NCI-H226 (cell line): ENCODE measurements at regions not wholly inside any gene's neighbourhood (a gene's known extent, or its start where the extent isn't known, plus 50 kb on each side); places are given as distances from the start of the nearest gene placed in this dataset.
A peak's percentile ranks its signal among the peaks of the same experiment; 100 is the strongest.
"Not testable (repeated sequence)": the region's sequence is repeated elsewhere in the genome, so short reads cannot be mapped to it uniquely, and the experiment has no call there.

Source experiments
- DNase-seq: peaks from one replicate; pipeline ENCODE4 v3.0.0-alpha.2; 2015

GRCh38 chr17:6373599-6373998 is 61.3 kb downstream of the AIPL1 start:
- DNase-seq = not testable (repeated sequence)

DNA sequence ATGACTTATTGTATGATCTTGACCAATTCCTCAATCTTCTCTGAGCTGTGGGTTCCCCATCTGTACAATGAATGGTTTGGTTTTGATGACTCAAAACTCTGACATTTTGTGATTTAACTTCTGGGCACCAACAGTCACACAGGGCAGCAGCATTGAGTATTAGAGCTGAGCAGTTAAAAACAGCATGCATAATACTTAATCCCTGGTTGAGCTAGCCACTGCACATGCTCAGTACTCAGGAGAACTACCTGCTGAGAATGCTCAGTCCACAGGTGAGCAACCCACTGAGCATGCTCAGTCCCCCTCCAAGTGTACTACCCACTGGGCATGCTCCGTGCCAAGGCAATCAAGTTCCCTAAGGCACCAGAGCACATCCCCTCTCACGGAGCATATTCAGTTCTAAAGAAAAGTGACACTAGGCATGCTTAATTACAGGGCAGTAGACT is 68.7 kb downstream of the AIPL1 start:
- DNase-seq = peak; percentile 5

- DNase-seq = peak; percentile 49
Observed at GRCh38 chr17:6365200-6365943, 69.5 kb downstream of the AIPL1 start.

DNA sequence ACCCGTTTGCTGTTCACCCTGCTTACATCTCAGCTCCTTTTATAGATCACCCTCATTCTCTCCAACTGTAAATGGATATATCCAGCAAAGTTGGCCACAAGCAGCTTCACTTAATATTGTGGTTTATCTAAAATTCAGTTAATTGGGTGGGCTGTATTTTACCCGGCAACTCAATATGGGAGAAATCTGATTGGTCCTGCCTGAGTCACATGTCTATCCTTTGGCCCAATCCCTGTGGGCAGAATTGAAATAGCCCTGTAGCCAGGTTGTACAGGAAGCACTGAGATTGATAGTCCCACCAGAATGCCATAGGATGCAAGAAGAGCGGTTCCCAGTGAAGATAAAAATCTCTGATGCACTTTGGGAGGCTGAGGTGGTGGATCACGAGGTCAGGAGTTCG is 73.2 kb downstream of the AIPL1 start:
- no peak for DNase-seq

- no peak for DNase-seq
Observed at GRCh38 chr17:6358131-6358530, 76.8 kb downstream of the AIPL1 start.

GRCh38 chr17:6356562-6356961 is 78.4 kb downstream of the AIPL1 start:
- DNase-seq = no peak

- DNase-seq = no peak
Observed at GRCh38 chr17:6355196-6355595, 79.7 kb downstream of the AIPL1 start.

DNA sequence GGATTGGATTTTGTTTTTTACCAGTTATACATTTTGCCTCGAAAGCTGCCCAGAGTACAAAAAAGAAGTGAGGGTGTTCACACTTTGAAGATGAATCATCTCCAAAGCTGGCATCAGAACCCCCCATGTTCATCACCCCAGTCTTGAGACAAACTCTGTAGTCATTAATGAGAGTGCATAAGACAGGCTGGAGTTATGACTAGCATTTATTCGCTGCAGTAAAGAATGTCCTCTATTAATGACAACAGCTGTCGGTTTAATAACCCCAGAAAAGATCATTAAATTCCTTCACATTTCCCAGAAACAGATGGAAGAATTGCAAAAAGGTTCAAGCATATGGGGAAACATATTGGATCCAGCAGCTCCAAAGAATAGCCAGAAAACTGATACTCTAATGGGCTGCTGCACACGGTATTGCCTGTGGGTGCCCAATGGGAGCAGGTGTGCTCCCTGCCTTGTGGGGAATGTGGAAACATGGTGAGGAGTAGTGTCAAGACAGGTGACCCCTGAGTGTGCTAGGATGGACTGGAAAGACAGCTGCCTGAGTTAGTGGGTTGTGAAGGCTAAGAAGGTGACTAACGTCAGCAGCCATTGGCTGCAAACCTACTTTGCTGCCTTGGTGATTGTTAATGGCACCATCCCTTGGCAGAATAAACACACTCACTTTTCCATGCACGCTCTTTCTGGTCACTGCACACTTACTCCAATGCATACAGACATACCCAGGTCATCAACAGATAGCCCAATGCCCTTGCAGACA is 81.9 kb downstream of the AIPL1 start:
- no peak for DNase-seq

GRCh38 chr17:6352016-6352415 is 82.9 kb downstream of the AIPL1 start:
- no peak for DNase-seq

GRCh38 chr17:6350806-6351205 is 84.1 kb downstream of the AIPL1 start:
- DNase-seq = no peak

GRCh38 chr17:6348891-6349290 is 86.0 kb downstream of the AIPL1 start:
- no peak for DNase-seq

GRCh38 chr17:6347776-6348175 is 87.1 kb downstream of the AIPL1 start:
- no peak for DNase-seq

DNA sequence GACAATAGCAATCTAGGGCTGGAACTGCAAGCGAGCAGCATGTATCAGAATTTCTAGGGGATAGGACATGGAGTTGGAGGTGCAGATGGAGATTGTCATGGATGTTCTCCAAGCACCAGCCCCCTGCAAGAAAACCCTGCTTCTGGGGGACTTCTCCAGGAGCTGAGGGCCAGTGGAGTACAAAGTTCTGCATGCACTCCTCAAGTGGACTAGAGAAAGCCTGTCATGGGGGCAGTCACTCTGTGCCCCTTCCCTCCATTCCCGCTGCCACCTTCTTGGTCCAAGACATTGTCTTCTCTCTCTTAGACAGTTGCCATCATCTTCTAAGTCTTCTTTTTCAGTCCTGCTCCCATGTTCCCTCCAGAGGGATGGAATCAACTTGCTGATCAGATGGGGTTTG is 87.9 kb downstream of the AIPL1 start:
- DNase-seq = no peak

DNA sequence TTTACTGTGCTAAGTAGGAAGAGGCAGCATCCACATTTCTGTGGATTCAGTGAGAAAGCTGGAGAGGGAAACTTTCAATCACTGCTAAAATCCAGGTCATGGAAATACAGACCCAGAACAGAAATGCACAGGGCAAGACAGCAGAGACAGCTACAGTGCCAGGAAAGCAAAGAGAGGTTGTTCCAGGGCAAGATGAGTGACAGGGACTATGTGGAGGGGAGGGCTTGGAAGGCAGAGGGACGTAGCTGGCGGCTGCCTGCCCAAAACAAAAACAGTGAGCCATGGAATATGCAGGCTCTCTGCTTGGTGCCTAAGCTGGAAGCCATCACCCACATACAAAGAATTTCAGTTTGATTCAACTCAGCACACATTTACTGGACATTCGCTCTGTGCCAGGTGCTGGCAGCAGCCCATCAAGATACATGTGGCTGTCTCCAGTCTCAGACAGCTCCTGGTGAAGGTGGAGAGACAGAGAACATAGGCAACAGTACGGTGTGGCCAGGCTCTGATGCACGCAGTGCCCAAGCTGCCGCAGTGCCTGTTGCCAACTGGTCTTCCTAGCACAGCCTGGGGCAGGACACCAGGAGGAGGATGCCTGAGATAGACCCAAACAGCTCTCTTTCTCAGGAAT is 88.7 kb downstream of the AIPL1 start:
- no peak for DNase-seq

GRCh38 chr17:6343736-6344135 is 91.2 kb downstream of the AIPL1 start:
- DNase-seq = no peak

GRCh38 chr17:6343191-6343590 is 91.7 kb downstream of the AIPL1 start:
- no peak for DNase-seq

DNA sequence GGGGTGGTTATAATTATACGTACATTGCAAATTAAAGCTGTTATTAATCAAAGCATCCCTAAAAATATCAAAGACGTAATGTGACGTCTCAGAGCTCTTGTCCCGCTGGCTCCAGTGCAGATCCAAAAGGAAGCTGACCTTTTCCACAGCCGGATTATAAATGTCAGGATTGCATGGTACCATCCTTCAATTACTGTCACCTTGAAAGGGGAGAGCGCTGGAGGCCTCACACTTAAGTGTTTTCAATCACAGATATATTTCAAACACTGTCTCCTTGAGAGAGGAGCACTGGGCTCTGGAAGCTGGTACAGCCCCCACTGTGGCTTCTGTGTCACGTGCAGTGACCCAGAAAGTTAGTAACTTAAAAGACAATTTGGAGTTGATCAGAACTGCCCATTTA is 94.2 kb downstream of the AIPL1 start:
- DNase-seq = no peak

- DNase-seq = no peak
Observed at GRCh38 chr17:6334386-6334785, 100.5 kb downstream of the AIPL1 start.

DNA sequence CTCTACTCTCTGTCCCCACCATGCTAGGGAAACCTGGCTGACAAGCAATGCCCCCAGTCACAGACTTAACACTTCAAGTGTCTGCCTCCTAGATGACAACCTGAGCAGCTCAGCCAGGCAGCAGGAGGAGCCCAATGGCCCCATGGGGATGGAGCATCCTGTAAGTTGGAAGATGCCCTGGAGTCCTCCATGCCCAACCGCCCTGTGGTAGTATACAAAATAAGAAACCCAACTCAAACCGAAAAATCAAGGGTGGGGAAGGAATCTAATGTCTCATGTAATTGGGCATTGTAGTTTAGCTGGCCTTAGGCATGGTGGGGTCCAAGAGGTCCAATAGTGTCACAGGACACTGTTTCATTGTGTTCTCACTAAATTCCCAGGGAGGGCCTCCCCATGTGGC is 104.0 kb downstream of the AIPL1 start:
- DNase-seq = no peak

DNA sequence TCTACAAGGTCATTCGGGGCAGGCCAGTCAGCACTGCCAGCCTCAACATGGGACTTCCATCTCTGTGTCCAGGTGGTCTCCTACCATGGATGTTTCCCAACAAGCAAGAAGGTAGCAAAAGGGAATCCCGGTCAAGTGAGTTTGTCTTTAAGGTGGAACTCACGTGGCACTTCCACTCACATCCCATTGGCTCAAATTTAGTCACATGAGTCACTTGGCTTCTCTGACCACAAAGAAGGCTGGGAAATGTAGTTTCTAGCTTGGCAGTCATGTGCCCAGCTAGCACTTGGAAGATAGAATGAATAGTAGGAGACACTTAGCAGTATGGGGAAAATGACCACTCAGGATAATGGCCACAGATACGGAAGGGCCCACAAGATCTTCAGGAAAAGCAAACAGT is 106.6 kb downstream of the AIPL1 start:
- no peak for DNase-seq

- no peak for DNase-seq
Observed at GRCh38 chr17:6327007-6327406, 107.9 kb downstream of the AIPL1 start.

DNA sequence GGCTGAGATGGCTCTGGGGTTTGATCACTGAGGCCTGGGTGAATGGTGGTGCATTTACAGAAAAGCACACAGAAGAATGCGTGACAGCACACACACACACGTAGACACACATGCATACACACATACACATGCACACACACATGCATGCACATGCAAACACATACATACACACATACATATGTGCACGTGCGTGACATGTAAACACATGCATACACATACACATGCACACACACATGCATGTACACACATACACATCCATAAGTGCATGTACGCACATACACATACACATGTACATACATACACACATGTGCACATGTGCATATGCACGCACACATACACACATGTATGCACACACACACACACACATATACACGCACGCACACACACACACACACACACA is 108.4 kb downstream of the AIPL1 start:
- DNase-seq = no peak

DNA sequence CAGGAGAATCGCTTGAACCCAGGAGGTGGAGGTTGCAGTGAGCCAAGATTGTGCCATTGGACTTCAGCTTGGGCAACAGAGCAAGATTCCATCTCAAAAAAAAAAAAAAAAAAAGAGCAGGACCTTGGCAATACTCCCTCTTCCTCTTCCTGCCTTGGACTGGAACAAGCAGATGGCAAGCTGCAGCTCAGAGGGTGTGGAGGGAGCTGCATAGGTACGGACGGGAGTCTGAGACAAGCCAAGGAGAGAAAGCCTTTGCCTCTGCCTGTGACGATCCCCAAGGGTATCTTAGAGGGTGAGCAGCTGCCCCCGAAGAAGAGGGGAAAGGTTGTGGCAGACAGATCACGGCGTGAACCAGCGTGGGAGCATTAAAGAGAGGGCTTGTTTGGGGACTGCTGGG is 109.2 kb downstream of the AIPL1 start:
- DNase-seq = no peak

DNA sequence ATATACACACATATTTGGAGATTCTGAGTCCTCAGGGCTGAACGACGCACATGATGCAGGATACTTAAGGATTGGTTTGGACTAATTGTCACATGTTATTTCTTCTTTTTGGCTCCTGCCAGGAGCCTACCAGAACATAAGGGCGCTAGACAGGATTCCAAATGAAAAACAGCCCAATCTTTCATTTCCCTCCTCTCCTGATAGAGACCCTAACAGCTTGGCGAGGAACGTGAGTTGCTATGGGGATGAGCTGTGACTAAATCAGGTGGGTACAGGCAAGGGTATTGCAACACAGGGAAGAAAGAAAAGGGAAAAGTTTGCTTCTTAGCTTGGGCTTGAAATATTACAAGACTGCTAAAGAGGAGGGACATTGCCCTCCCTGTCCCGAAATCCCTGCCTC is 109.9 kb downstream of the AIPL1 start:
- DNase-seq = no peak
